LoVo (cell line): ENCODE measurements at regions not wholly inside any gene's neighbourhood (a gene's known extent, or its start where the extent isn't known, plus 50 kb on each side); places are given as distances from the start of the nearest gene placed in this dataset.

Experiments
- DNase-seq: peaks from one replicate; pipeline ENCODE4 v3.0.0-alpha.2; 2016; ENCODE audit warnings: low spot score

DNA sequence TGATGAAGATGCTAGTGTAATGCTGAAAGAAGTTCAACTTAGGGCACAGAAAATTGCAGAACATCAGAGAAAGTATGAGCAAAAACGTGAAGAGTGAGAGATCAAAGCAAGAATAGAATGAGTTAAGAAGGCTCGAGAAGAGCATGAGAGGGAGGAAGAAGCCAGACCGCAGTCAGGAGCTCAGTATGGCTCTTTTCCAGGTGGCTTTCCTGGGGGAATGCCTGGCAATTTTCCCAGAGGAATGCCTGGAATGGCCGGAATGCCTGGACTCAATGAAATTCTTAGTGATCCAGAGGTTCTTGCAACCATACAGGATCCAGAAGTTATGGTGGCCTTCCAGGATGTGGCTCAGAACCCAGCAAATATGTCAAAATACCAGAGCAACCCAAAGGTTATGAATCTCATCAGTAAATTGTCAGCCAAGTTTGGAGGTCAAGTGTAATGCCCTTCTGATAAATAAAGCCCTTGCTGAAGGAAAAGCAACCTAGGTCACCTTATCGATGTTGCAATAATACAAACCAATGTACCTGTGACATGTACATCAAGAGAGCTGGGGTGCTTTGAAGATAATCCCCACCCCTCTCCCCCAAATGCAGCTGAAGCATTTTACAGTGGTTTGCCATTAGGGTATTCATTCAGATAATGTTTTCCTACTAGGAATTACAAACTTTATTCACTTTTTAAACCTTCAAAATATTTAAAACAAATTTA is 277.9 kb downstream of the LPIN1 start:
- DNase-seq, result peak; percentile 29

DNA sequence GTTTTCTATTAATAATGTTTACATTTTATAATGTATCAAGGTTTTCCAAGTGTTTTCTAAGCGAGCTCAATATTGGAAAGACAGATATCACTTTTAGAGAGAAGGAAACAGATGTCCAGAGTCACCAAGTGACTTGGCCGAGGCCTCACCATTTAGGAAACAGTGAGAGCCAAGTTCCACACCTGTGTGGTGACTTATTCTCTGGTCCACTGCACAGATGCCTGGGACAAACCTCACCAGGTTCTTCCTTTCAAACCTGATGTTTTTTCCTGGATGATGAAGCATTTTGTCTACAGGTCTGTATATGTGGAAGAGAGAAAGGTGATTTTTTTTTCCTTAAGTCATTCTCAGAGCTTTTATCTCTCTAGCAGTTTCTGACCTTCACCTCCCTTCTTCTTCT is 280.7 kb downstream of the LPIN1 start:
- no peak for DNase-seq

DNA sequence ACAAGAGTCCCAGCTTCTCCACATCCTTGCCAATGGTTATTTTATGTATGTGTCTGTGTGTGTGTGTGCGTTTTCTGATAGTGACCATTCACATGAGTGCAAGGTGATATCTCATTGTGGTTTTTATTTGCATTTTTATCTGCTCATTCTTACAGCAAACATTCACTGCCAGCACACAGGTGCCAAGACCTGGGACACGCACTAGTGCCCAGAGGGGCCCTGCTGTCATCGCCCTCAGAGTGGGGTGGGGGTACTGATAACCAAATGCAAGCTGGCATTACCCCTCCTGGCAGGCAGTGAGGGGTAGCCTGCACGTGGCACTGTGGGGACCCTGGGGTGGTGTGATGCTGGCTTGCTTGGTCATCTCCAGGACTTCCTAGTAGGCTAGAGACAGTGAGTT is 285.4 kb downstream of the LPIN1 start:
- no peak for DNase-seq

DNA sequence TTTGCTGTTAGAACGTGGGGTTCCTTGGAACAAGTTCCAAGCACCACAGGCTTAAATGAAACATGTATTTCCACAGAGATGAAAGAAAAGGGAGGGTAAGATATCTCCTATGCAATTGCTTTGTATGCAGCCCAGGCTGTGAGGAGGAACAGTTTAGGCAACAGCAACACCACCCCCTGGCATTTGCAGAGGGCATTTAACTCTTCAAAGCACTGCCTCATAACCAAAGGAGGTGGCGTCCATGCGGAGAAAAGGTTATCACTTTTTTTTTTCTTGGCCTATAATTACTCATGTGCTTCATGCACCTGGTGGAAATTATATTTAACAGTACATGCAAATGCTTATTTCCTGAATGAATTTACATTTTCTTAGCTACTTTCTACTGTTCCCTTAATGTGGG is 286.0 kb downstream of the LPIN1 start:
- no peak for DNase-seq

DNA sequence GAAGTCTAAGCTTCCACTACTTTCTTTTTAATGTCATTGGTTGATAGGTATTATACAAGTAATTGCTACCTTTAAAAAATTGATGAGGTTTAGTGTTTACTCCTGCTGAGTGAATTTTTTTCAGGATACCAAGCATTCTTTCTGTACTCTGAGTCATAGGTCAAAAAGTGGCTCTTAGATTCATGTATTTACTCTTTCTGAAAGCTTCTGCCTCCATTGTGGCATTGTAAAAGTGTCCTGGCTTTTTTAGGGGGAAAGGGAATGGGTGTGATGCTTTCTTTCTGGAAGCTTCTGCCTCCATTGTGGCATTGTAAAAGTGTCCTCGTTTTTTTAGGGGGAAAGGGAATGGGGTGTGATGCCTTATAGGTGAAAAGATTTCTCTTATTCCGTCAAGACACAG is 286.5 kb downstream of the LPIN1 start:
- no peak for DNase-seq

DNA sequence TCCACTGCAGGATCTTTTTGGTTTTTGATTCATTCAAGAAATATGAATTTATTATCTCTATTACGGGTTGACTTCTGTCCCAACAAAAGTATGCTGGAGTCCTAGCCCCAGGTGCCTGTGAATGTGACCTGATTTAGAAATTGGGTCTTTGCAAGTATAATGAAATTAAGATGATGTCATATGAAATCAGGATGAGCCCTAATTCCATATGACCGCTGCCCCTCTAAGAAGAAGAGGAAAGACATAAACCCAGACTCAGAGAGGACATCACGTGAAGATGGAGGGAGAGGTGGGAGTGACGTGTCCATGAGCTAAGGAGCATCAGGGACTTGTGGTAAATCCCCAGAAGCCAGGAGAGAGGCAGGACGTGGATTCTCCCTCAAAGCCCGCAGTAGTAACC is 287.1 kb downstream of the LPIN1 start:
- DNase-seq, result no peak

DNA sequence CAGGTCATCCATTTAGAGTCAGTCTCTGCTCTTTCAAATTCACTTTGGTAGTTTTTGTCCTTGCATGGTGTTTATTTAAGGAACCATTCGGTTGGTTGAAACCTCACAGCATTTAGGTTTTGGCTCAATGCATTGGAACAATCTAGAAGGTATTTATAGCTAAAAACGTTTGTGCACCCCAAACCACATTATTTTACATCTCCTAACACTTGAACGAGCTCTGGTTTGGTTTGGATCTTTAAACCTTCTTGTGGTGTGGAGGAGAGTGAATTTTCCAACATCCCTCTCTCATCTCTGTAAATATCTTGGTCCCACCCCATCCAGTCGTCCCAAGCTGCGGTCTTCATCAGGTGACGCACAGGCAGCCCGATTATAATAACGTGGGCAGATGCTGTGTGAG is 287.9 kb downstream of the LPIN1 start:
- DNase-seq, result no peak

DNA sequence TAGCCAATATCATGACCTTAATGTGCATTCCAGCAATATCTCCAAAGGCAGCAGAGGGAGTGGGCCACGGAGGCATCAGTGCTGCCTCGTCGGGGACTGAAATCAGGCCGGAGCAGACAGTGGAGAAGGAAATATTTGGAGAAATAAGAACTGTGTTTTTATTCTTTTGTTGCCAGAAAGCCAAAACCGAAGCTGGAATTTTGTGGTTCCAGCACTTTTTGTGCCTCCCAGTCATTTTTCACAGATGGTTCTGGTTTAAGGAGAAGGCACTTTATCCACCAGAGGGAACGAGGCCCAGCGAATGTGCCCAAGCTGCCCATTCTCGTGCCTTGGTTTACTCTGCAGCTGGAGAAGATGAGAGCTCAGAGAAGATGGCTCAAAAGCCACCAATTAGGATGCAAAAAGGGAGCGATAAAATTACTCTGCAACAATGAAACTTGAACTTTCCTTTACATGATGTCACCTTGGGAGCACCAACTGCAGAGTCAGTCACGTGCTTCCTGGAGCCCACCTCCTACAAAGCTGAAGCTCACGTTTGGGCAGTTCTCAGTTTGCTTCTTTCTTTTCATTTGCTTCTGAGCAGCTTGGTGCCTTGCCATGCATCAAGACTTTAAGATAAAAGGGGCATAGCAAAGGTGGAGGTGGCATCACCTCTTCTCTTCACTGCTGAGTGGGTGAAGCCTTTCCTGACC is 288.7 kb downstream of the LPIN1 start:
- no peak for DNase-seq

DNA sequence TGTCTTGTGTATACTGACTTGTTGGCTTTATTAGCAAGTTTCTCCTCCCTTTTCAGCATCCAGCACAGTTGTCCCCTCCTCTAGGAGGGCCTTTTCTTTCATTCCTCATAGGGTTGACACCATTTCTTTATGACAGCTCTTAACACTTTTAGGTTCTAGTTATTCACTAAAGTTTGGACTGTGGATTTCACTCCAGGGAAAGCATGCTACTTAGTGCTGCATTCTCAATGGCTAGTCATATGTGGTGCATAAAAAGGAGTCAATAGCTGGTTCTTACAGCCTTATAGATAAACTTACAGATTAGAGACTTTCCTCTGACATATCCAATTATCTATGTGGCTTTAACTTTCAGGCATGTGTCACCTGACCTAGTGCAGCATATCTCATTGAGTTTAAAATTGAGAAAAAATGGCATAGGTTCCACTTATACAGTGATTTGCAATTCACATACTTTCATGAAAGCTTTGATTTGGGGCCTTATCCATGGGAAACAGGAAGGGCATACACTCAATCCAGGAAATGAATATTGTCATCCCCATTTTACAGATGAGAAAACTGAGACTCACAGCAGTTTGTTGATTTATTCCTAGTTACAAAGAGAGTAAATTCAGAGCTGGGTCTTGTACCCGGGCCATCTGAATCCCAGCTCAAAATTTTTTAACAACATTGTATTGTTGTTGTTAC is 289.7 kb downstream of the LPIN1 start:
- DNase-seq, result no peak

DNA sequence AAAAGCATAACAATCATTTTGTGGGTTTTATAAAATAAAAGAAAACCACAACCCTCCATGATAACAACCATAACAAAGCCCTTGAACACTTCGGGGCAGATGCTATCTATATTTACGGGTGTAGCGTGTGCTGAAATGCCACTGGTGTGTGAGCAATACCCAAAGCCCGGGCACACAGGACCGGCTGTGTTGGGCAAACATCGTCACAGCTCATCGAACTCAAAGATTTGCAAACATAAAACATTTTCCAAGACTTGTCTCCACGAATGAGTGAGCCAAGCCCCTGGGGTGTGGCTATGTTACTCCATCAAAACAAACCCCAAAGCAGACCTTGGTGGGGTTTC is 290.2 kb downstream of the LPIN1 start:
- DNase-seq, result no peak

DNA sequence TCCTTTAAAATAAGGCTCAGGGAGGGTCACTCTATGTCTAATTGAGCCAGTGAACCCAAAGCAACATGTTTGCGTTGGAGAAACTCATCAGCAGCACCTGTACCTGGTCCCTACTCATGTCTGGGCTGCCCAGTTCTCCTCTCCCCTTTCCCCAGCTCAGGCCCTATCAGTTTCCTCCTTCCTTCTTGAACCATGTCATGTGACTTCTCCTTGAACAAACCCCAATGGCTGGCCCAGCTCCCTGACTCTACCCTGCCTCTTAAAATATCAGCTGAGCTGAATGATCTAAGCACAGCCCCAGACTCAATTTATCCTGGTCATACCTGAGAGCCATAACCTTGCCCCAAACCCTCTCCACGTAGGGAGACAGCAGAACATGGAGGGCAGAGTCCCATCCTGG is 290.9 kb downstream of the LPIN1 start:
- DNase-seq, result no peak

DNA sequence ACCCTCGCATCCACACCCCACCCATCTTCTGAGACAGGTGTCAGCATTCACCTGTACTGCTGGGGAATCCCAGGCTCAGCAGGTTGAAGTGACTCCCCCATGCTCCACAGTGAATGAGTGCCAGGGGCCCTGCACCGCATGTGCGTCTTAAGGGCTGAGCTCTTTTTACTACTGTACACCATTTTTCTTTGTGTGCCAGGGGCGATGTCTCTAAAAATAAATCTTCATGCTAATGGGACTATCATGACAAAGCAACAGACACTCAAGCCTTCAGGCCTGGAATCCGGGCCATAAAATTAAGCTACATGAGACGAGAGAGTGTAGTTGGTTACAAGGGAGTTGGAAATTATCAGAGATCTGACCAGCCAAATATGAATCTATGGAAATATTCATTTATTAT is 294.8 kb downstream of the LPIN1 start:
- DNase-seq, result no peak

DNA sequence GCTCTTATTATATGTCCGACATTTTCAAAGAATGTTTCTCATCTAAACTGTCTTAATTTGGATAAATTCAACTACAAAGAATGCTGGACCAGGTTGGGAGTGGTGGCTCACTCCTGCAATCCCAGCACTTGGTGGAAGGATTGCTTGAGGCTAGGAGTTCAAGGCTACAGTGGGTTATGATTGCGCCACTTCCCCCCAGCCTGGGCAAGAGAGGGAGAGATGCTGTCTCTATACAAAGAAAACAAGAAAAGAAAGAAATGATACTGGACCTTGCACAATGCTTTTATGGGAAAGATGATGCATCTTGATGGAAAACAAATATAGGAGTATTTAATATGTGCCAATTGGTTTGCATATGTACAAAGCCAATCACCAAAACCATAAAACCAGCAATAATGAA is 296.7 kb downstream of the LPIN1 start:
- DNase-seq, result no peak

DNA sequence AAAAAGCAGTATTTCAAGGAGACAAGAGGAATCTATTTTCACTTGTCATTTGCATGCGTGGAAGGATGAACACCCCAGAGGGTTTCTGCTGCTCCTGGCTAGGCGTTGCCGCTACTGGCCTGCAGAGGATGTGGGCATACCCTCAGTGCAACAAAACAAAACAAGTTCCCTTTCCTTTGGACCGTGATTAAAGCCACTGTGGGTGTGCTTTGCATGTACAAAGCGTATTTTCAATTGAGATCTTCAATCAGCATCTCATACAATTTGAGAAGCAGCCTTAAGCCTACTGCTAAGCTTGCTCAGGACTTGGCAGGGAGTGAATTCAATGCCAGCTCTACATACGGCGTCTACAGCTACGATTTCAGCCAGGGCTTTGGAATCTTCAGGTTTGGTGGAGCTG is 298.4 kb downstream of the LPIN1 start:
- no peak for DNase-seq

DNA sequence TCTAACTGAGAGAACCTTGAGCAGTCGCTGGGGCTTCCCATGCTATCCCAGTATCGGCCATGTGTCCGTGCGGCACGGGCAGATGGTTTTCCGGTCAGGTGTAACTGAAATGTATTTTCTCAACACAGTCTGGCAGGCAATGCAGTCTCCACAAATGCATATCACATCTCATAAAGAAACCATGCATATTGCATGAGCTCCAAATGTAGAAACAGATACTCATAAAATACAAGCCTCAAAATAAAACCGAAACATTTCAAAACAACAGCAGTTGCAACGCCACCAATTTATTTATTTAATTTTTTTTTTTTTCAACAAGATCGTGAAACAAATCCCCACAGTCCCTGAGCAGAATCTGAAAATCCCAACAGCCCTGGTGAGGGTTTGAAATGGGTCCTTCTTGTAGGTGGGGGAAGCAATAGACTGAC is 299.4 kb downstream of the LPIN1 start:
- no peak for DNase-seq

DNA sequence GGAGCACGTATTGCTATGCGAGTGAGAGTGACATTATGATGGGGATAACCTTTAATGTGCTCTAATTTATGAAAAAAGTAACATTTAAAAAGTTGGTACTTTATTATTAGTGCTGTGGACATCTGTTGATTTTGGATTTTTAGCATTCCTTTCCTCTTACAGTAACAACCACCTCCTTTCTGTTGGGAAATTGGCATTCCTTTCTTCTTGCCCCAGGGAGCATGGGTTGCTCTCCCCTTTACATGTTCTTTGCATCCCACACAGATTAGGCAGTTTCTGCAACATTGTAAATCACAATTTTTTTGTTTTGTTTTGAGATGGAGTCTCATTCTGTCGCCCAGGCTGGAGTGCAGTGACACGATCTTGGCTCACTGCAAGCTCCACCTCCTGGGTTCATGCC is 300.2 kb downstream of the LPIN1 start:
- no peak for DNase-seq

DNA sequence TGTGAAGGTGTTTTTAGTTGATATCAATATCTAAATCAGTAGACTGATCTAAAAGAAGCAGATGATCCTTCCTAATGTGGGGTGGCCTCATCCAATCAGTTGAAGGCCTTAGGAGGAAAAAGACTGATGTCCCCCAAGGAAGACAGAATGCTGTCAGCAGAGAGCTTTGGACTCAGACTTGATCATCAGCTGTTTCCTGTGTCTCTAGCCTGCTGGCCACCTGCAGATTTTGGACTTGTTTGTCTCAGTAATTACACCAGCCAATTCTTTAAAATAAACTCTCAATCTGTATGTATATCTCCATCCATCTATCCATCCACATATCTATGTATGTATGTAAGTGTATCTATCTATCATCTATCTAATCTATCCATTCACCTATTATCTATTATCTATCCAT is 301.3 kb downstream of the LPIN1 start:
- no peak for DNase-seq

DNA sequence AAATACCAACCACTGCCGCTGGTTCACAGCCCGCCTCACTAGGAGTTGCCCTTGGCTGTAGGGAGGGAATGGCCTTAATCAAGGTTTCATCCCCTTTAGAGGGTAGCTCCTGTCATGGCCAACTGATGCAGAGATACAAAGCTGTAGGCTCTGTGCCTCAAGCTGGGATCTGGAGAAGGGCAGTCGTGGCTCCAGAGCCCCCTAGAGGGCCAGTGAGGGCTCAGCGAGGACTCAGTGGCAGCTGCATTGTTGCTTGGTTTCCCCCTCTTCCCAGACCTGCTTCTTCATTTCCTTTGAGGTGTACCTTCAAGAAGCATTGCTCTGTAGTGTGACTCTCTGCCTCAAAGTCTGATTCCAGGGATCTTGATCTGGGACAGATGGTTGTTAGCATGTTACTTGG is 302.1 kb downstream of the LPIN1 start:
- no peak for DNase-seq

DNA sequence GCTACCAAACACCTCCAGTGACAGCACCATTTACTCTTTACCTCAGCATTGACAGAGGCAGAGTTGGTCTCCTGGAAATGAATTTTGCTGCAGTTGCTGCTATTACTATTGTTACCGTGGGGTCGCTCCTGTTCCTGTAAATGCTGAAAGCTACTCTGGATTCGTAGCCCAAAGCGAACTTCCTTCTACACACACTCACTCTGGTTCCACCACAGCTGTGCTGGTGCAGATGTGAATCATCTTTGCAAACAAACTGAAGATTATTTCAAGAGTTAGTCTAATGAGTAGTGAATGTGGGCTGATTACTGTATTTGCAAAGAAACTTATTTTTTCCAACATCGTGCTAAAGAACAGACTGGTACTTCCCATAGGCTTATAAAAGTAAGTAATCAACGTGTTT is 304.0 kb downstream of the LPIN1 start:
- DNase-seq, result no peak

DNA sequence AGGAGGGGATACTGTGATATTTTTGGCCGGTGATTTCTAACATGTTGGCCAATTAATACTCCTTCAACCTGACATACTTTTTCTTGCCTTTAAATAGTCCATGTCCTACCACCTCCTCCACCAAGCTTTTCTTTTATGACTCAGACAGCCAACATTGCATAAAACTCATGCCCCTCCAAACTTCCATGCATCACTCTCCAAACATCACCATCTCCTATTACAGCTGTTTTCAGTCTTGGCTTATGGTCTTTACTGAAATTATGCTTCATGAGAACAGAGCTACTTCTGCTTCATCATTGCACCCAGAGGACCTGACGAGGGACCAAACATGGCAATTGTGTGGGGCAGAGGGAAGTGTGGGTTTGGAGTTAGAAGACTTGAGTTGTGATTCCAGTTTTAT is 305.4 kb downstream of the LPIN1 start:
- no peak for DNase-seq

DNA sequence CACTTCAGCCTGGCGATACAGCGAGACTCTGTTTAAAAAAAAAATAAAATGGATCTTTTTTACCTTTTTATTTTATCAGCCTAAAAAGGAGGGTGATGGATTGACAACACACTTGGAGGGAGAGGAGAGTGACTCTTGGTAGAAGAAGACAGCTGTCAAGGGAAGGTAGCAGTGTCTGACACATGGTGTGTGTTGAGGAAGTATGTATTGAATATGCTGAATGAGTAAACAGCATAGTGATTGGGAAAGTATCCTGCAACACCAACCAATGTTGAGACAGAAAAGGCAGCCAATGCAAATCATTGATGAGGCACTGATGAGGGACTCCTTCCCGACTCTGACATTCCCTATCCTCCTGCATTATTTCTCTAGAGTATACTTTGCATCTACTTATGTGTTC is 306.4 kb downstream of the LPIN1 start:
- no peak for DNase-seq

DNA sequence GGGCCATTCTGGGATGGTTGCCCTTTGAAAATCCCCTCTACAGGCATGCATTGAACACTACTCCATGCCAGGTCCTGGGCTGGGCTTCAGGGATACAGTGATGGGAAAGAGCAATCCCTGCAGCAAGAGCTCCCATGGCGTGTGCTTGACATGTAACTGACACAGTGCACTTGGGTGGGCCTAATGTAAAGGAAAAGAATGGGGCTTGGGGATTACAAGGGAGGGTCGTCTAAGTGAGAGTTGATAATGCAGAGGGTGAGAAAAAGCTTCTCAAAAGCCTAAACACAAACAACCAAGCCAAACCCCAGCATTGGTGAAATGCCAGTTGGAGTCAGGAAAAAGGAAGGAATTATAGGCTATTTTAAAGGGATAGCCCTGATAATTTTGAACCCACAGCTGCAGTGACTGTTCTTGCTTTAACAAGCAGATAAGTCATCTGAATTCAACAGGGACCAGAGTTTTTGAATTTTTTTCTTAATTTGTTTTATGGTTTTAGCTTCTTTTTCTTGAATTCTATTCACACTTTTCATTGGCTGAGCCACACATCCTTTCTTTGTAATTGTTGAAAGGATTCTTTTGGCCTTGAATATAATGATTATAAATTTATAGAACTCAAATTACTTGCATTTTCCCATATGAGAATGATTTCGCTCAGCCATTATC is 308.7 kb downstream of the LPIN1 start:
- no peak for DNase-seq
